ENCODE measurements at regions not wholly inside any gene's neighbourhood (a gene's known extent, or its start where the extent isn't known, plus 50 kb on each side); places are given as distances from the start of the nearest gene placed in this dataset.

DNA sequence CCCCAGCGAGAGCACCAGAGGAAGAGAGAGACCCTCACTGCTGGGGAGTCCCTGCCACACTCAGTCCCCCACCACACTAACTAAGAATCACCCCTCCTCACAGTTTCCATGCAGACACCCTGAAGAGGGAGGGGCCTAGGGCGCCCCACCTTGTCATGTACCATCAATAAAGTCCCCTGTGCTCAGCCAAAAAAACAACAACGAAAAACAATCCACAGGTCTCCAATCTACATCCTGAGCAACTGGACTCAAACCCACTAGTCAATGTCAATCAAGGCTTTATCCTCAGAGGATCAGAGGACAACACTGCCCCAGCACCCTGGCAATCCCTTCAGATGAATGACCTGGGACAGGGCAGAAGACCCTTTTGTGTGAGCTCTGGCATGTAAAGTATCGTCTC lies 210.1 kb upstream of the MSX2 start:
- no peak for TF ChIP-seq POLR2A (IDR thresholded peaks at IDR 0.05; ENCODE audit: low read length)
- TF ChIP-seq GATA1 (IDR thresholded peaks at IDR 0.05; ENCODE audit: low read depth, low read length) = no peak

Measured in erythroblast (primary cell).